Lower leg skin (tissue), 3 donors: ENCODE measurements at regions not wholly inside any gene's neighbourhood (a gene's known extent, or its start where the extent isn't known, plus 50 kb on each side); places are given as distances from the start of the nearest gene placed in this dataset.

Experiments used
- POLR2A ChIP-seq, 2 donors: fragments of 450-650 bp; IDR thresholded peaks; one replicate each; pipeline ENCODE4 v1.6.1; 2016 to 2017; ENCODE audit warnings: antibody characterized with exemption in 2 of 2, mild to moderate bottlenecking in 1 of 2, moderate library complexity in 1 of 2
- TF ChIP-seq, protein P1 (sequence below), 3 donors: fragments of 450-650 bp; IDR thresholded peaks; one replicate each; pipeline ENCODE4 v1.5.1; 2016; ENCODE audit warnings: antibody characterized with exemption in 3 of 3, mild to moderate bottlenecking in 3 of 3, moderate library complexity in 2 of 3

DNA sequence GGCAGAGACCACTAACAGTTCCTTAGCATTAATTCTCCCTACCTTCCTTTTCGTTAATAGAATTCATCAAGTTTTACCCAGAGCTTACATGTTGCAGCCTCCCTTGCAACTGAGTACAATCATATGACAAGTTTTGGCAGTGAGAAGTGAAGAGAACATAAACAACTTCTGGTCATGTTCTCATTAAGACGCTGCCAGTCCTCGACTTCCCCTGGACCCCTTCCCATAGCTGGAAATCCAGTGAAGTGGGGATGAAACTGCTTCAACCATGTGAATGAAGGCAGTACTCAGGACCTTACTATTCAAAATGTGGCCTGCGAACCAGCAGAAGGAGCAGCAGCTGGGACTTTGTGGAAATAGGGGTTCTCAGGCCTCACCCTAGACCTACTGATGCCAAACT lies 133.9 kb downstream of the SPTSSA start:
- TF ChIP-seq, protein P1, sequence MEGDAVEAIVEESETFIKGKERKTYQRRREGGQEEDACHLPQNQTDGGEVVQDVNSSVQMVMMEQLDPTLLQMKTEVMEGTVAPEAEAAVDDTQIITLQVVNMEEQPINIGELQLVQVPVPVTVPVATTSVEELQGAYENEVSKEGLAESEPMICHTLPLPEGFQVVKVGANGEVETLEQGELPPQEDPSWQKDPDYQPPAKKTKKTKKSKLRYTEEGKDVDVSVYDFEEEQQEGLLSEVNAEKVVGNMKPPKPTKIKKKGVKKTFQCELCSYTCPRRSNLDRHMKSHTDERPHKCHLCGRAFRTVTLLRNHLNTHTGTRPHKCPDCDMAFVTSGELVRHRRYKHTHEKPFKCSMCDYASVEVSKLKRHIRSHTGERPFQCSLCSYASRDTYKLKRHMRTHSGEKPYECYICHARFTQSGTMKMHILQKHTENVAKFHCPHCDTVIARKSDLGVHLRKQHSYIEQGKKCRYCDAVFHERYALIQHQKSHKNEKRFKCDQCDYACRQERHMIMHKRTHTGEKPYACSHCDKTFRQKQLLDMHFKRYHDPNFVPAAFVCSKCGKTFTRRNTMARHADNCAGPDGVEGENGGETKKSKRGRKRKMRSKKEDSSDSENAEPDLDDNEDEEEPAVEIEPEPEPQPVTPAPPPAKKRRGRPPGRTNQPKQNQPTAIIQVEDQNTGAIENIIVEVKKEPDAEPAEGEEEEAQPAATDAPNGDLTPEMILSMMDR (IDR thresholded peaks at IDR 0.05): no peak
- TF ChIP-seq POLR2A (IDR thresholded peaks at IDR 0.05): no peak
